ENCODE measurements at regions not wholly inside any gene's neighbourhood (a gene's known extent, or its start where the extent isn't known, plus 50 kb on each side); places are given as distances from the start of the nearest gene placed in this dataset.

GRCh38 chr3:73815966-73816365 lies 191.2 kb upstream of the PDZRN3 start (continued):
- no peak for TF ChIP-seq REST (IDR thresholded peaks at IDR 0.05; ENCODE audit: low read depth, low read length)
- no peak for TF ChIP-seq NR2C1 (IDR thresholded peaks at IDR 0.05)
- no peak for TF ChIP-seq NFXL1 (IDR thresholded peaks at IDR 0.05; ENCODE audit: borderline replicate concordance)
- no peak for TF ChIP-seq FOXM1 (IDR thresholded peaks at IDR 0.05; ENCODE audit: low read depth, low read length)
- no peak for TF ChIP-seq BHLHE40 (IDR thresholded peaks at IDR 0.05; ENCODE audit: borderline replicate concordance in 1 of 2, low read depth in 2 of 2, low read length in 1 of 2)
- no peak for TF ChIP-seq IRF5 (IDR thresholded peaks at IDR 0.05; ENCODE audit: borderline replicate concordance)
- TF ChIP-seq NRF1 (conservative IDR thresholded peaks at IDR 0.05; ENCODE audit: low read depth, low read length), result no peak

- Histone ChIP-seq H3K27ac (ENCODE audit: control insufficient read depth, insufficient read depth) (no peak overlapping the region), H3K4me3 (no peak overlapping the region), H4K20me1 (ENCODE audit: control insufficient read depth, insufficient read depth) (no peaks in the 10 kb centered on the region), H3K4me1 (ENCODE audit: control insufficient read depth, insufficient read depth, low read length) (no peaks in the 10 kb centered on the region), H3K9me3 (replicated peaks; ENCODE audit: control insufficient read depth, insufficient read depth, low read length) (no peaks in the 10 kb centered on the region), H2AFZ (ENCODE audit: control insufficient read depth, low read depth, low read length) (no peak overlapping the region), H3K36me3 (ENCODE audit: control insufficient read depth in 2 of 2, insufficient read depth in 2 of 2, low read length in 1 of 2) (no peaks in the 10 kb centered on the region), H3K9ac (ENCODE audit: control insufficient read depth, insufficient read depth, low read length) (no peak overlapping the region), H3K4me2 (ENCODE audit: control insufficient read depth, insufficient read depth) (no peak overlapping the region), H3K79me2 (ENCODE audit: control insufficient read depth, insufficient read depth, low read length) (no peaks in the 10 kb centered on the region), H3K27me3 (replicated peaks in 1 of 2; ENCODE audit: control insufficient read depth in 2 of 2, insufficient read depth in 2 of 2, low read length in 1 of 2) (no peaks in the 10 kb centered on the region)
- WGBS (ENCODE audit: insufficient coverage, insufficient replicate concordance, low lambda C conversion rate, missing lambda C conversion rate), result 1% methylated on average over 4 of the region's 4 CpGs
- SMC1A ChIA-PET (ENCODE audit: uncharacterized antibody, unreplicated experiment), result no interaction called here
- RAD21 ChIA-PET (ENCODE audit: unreplicated experiment), result no interaction called here
- POLR2A ChIA-PET, result no interaction called here
- ATAC-seq (no peak), FAIRE-seq (no peak), DNase-seq (ENCODE audit: low read depth, low spot score) (no peak)
- BruUV-seq (replicated peaks), result no TSS peak
- intact Hi-C loops (cut with micrococcal nuclease; ENCODE audit: unreplicated experiment), result no loop called here
- CTCF ChIA-PET, result no interaction called here
- in situ Hi-C loops (cut with MboI), result no loop called here
- no peak for TF ChIP-seq POLR2AphosphoS2 (IDR thresholded peaks at IDR 0.05; ENCODE audit: low read depth, low read length)
- no peak for TF ChIP-seq TCF3 (IDR thresholded peaks at IDR 0.05; ENCODE audit: borderline replicate concordance, insufficient read depth, low read depth, low read length)
- TF ChIP-seq RAD21 (IDR thresholded peaks at IDR 0.05; ENCODE audit: insufficient read depth, low read depth, low read length), result no peak
- no peak for TF ChIP-seq USF1 (IDR thresholded peaks at IDR 0.05; ENCODE audit: borderline replicate concordance, extremely low read length, insufficient read depth, low read depth, low read length)
- TF ChIP-seq CHD2 (IDR thresholded peaks at IDR 0.05; ENCODE audit: borderline replicate concordance, low read depth, low read length), result no peak
- TF ChIP-seq SREBF2 (IDR thresholded peaks at IDR 0.05; ENCODE audit: low read length), result no peak
- TF ChIP-seq FOXM1 (IDR thresholded peaks at IDR 0.05; ENCODE audit: low read depth, low read length), result no peak
- no peak for TF ChIP-seq DPF2 (IDR thresholded peaks at IDR 0.05)
- TF ChIP-seq ZSCAN29 (IDR thresholded peaks at IDR 0.05), result no peak
- no peak for TF ChIP-seq RUNX3 (IDR thresholded peaks at IDR 0.05; ENCODE audit: low read length)
- TF ChIP-seq WRNIP1 (IDR thresholded peaks at IDR 0.05; ENCODE audit: borderline replicate concordance, low read depth, low read length), result no peak
Observed at GRCh38 chr3:73813692-73814292, 189.1 kb upstream of the PDZRN3 start.

Data from GM12878 (cell line).